ENCODE measurements at regions not wholly inside any gene's neighbourhood (a gene's known extent, or its start where the extent isn't known, plus 50 kb on each side); places are given as distances from the start of the nearest gene placed in this dataset.

DNA sequence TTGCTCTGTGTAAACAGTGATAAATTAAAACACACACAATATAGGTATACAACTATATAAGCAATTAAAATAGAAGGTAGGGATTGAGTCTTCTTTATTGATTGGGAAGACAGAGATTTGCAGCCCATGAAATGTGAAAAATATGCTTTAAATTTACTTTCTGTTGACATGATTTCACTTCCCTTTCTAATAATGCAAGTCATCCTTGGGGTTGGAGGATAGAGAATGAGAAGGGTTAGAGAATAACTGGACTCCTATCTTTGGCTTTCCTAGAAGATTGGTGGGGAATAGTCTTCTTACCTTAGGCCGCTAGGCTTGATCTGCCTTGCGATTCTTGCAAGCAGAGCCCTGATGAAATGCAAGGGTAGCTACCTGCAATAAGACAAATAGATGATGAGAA lies 339.8 kb downstream of the NYAP2 start:
- no peak for DNase-seq (ENCODE audit: low read depth)

DNA sequence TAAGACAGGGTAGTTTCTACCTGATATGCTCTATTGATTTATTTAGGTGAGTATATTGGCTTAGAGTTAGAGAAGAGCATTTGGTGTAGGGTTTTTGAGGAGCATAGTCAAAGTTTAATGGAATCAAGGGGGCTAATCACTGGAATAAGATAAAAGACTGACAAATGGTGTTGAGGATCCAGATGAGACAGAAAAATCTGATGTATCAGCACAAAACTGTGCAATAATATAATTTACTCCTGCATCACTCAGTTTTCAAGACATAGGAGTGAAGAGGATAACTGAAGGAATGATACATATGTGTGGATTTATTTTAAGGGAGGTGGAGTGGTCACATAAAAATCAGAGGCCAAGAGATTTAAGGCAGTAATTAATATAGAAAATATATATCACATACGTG lies 339.2 kb downstream of the NYAP2 start:
- DNase-seq (ENCODE audit: low read depth), result no peak

DNA sequence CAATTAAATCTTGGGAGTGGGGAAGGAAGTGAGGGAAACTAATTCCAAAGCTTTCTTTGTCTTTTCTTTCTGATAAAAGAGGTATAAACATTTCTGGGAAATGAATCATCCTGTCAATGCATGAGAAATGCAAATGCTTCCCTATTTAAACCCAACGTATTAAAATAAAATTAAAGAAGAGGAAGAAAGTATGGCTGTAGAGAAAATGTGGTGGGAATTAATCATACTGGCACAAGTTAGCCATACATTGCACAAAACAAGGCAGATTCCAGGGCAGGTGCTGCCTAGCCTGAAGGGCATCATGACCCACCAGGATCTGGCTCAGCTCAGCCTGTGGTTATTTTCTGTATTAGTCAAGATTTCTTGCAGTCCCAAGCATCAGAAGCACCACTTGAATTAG lies 338.0 kb downstream of the NYAP2 start:
- no peak for DNase-seq (ENCODE audit: low read depth)

DNA sequence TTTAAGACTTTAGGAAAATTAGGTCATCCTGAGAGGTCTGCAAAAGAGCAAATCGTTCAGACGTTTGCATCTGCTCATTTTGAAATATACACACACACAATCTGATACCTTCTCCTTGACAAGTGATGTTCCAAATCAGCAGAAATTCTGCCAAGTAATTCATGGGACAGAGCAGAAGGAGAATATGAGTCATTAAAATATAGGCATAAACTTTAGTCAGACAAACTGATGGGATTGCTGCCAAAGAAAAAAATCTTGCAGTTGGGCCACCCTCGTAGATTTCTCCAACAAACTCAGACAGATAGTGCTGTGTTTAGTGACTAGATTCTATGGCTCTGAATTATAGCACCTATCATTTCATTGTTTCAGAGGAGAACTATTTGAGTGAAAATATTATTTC lies 336.3 kb downstream of the NYAP2 start:
- no peak for DNase-seq (ENCODE audit: low read depth)

DNA sequence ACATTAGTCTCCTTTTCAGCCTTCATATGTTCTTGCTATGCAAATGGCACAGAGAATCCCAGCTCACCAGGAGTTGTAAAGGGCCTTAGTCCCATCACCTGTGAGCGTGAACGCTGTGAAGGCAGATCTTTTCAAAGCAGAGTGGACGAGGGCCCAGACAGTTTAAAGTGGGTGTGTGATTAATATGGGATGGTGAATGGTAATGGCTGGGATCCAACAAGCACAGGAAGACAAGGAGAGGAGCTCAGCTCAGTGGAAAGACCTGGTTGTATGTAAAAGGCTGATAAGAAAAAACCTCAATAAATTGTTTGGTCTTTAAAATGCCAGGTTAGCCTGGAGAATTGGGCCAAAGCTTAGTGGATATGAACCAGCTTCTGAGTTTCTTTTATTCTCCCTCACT lies 326.2 kb downstream of the NYAP2 start:
- no peak for DNase-seq (ENCODE audit: low read depth)

Measured in stimulated activated CD8-positive, alpha-beta memory T cell treated with anti-CD3 and anti-CD28 coated beads, Interleukin-12 subunit alpha, Interleukin-12 subunit beta, amount 100 ng/mL, for 4 hours (primary cell).